ENCODE measurements at regions not wholly inside any gene's neighbourhood (a gene's known extent, or its start where the extent isn't known, plus 50 kb on each side); places are given as distances from the start of the nearest gene placed in this dataset.
"Not testable (repeated sequence)": the region's sequence is repeated elsewhere in the genome, so short reads cannot be mapped to it uniquely, and the experiment has no call there.

- Histone ChIP-seq H3K4me3 (no peak overlapping the region), H3K27ac (no peak overlapping the region), H3K4me1 (replicated peaks in 1 of 2) (peaks cover 15 to 20% of the 10 kb centered on the region in 2 donors)
- in situ Hi-C loops (cut with MboI; ENCODE audit: low pct_unique_long_range_greater_than_20kb in 2 of 9, low sequenced_read_pairs in 9 of 9, unreplicated experiment in 9 of 9) = no loop called here
- ATAC-seq (replicated peaks in 6 of 8) = peak in 1 of 8 experiments; percentile 82
- WGBS, 10 experiments = 46 to 100% (median 80%) methylated on average over 1 to 6 of the region's 10 CpGs; no CpG with 5 or more reads in 2 of the 10 experiments
These were observed 196.3 kb downstream of the CTTN start for GRCh38 chr11:70594606-70595005.

- WGBS, 10 experiments = no CpG with 5 or more reads among the region's 13 CpGs
- Histone ChIP-seq H3K4me3 (no peak overlapping the region), H3K4me1 (replicated peaks in 1 of 2) (peaks cover 15 to 20% of the 10 kb centered on the region in 2 donors), H3K27ac (no peak overlapping the region)
- no peak for ATAC-seq (replicated peaks in 6 of 8)
- in situ Hi-C loops (cut with MboI; ENCODE audit: low pct_unique_long_range_greater_than_20kb in 2 of 9, low sequenced_read_pairs in 9 of 9, unreplicated experiment in 9 of 9) = no loop called here
These were observed 196.7 kb downstream of the CTTN start for GRCh38 chr11:70595016-70595415.

GRCh38 chr11:70595452-70595851 lies 197.1 kb downstream of the CTTN start:
- H3K4me1 ChIP-seq (replicated peaks in 1 of 2) = peaks cover 15 to 20% of the 10 kb centered on the region in 2 donors
- H3K27ac ChIP-seq = no peak overlapping the region
- no peak overlapping the region for H3K4me3 ChIP-seq
- in situ Hi-C loops (cut with MboI; ENCODE audit: low pct_unique_long_range_greater_than_20kb in 2 of 9, low sequenced_read_pairs in 9 of 9, unreplicated experiment in 9 of 9) = no loop called here
- 20 to 93% (median 55%) methylated on average over 2 to 7 of the region's 12 CpGs; no CpG with 5 or more reads in 5 of the 10 experiments for WGBS, 10 experiments
- no peak for ATAC-seq (replicated peaks in 6 of 8)

- H3K4me1 ChIP-seq (replicated peaks in 1 of 2) = peaks cover 15 to 20% of the 10 kb centered on the region in 2 donors
- in situ Hi-C loops (cut with MboI; ENCODE audit: low pct_unique_long_range_greater_than_20kb in 2 of 9, low sequenced_read_pairs in 9 of 9, unreplicated experiment in 9 of 9) = no loop called here
These were observed 197.8 kb downstream of the CTTN start for GRCh38 chr11:70596091-70596490.

GRCh38 chr11:70597006-70597555 lies 198.8 kb downstream of the CTTN start:
- ATAC-seq (replicated peaks in 6 of 8) = no peak
- H3K27ac ChIP-seq = no peak overlapping the region
- 60 to 100% (median 92%) methylated on average over 1 to 5 of the region's 10 CpGs; no CpG with 5 or more reads in 3 of the 10 experiments for WGBS, 10 experiments
- no peak overlapping the region for H3K4me3 ChIP-seq
- H3K4me1 ChIP-seq (replicated peaks in 1 of 2) = peaks cover 20 to 27% of the 10 kb centered on the region in 2 donors
- in situ Hi-C loops (cut with MboI; ENCODE audit: low pct_unique_long_range_greater_than_20kb in 2 of 9, low sequenced_read_pairs in 9 of 9, unreplicated experiment in 9 of 9) = no loop called here

More at GRCh38 chr11:70596091-70596490, 197.8 kb downstream of the CTTN start:
- WGBS, 10 experiments = 75% methylated on average over 4 of the region's 9 CpGs; no CpG with 5 or more reads in 9 of the 10 experiments
- Histone ChIP-seq H3K27ac (no peak overlapping the region), H3K4me3 (no peak overlapping the region)
- peak in 1 of 8 experiments; percentile 23 for ATAC-seq (replicated peaks in 6 of 8)

GRCh38 chr11:70597751-70598625 lies 199.7 kb downstream of the CTTN start:
- no peak overlapping the region for H3K4me3 ChIP-seq
- H3K4me1 ChIP-seq (replicated peaks in 1 of 2) = peaks cover 20 to 30% of the 10 kb centered on the region in 2 donors
- in situ Hi-C loops (cut with MboI; ENCODE audit: low pct_unique_long_range_greater_than_20kb in 2 of 9, low sequenced_read_pairs in 9 of 9, unreplicated experiment in 9 of 9) = no loop called here
- peak in 1 of 8 experiments; percentile 21 for ATAC-seq (replicated peaks in 6 of 8)
- WGBS, 10 experiments = 37 to 79% (median 57%) methylated on average over 2 to 14 of the region's 20 CpGs
- no peak overlapping the region for H3K27ac ChIP-seq

GRCh38 chr11:70600911-70601415 lies 202.6 kb downstream of the CTTN start:
- in situ Hi-C loops (cut with MboI; ENCODE audit: low pct_unique_long_range_greater_than_20kb in 2 of 9, low sequenced_read_pairs in 9 of 9, unreplicated experiment in 9 of 9); H3K27ac ChIP-seq; ATAC-seq (replicated peaks in 6 of 8); H3K4me3 ChIP-seq: not testable (repeated sequence)
- 58 to 100% (median 85%) methylated on average over 1 to 7 of the region's 7 CpGs; no CpG with 5 or more reads in 2 of the 10 experiments for WGBS, 10 experiments
- H3K4me1 ChIP-seq (replicated peaks in 1 of 2) = peaks cover 29 to 38% of the 10 kb centered on the region in 2 donors

- WGBS, 10 experiments = 20 to 100% (median 75%) methylated on average over 1 to 8 of the region's 11 CpGs; no CpG with 5 or more reads in 1 of the 10 experiments
- in situ Hi-C loops (cut with MboI; ENCODE audit: low pct_unique_long_range_greater_than_20kb in 2 of 9, low sequenced_read_pairs in 9 of 9, unreplicated experiment in 9 of 9) = no loop called here
- peak in 5 of 8 experiments; percentile 16 to 68 (median 22) for ATAC-seq (replicated peaks in 6 of 8)
- H3K4me1 ChIP-seq (replicated peaks in 1 of 2) = peaks cover 29 to 37% of the 10 kb centered on the region in 2 donors
- H3K27ac ChIP-seq = no peak overlapping the region
- no peak overlapping the region for H3K4me3 ChIP-seq
These were observed 203.7 kb downstream of the CTTN start for GRCh38 chr11:70601861-70602538.

- 20 to 100% (median 75%) methylated on average over 1 to 5 of the region's 10 CpGs; no CpG with 5 or more reads in 6 of the 10 experiments for WGBS, 10 experiments
- Histone ChIP-seq H3K27ac (no peak overlapping the region), H3K4me1 (replicated peaks in 1 of 2) (peaks cover 26 to 34% of the 10 kb centered on the region in 2 donors), H3K4me3 (no peak overlapping the region)
- peak in 4 of 8 experiments; percentile 4 to 13 (median 7) for ATAC-seq (replicated peaks in 6 of 8)
- in situ Hi-C loops (cut with MboI; ENCODE audit: low pct_unique_long_range_greater_than_20kb in 2 of 9, low sequenced_read_pairs in 9 of 9, unreplicated experiment in 9 of 9) = no loop called here
These were observed 204.9 kb downstream of the CTTN start for GRCh38 chr11:70603114-70603755.

GRCh38 chr11:70603756-70604211 lies 205.5 kb downstream of the CTTN start:
- H3K4me3 ChIP-seq = no peak overlapping the region
- 0 to 78% methylated on average over 2 to 4 of the region's 9 CpGs; no CpG with 5 or more reads in 8 of the 10 experiments for WGBS, 10 experiments
- in situ Hi-C loops (cut with MboI; ENCODE audit: low pct_unique_long_range_greater_than_20kb in 2 of 9, low sequenced_read_pairs in 9 of 9, unreplicated experiment in 9 of 9) = no loop called here
- H3K27ac ChIP-seq = no peak overlapping the region
- peaks cover 25 to 38% of the 10 kb centered on the region in 2 donors for H3K4me1 ChIP-seq (replicated peaks in 1 of 2)
- ATAC-seq (replicated peaks in 6 of 8) = peak in 7 of 8 experiments; percentile 29 to 66 (median 41)

GRCh38 chr11:70604221-70604620 lies 205.9 kb downstream of the CTTN start:
- Histone ChIP-seq H3K4me3 (no peak overlapping the region), H3K27ac (no peak overlapping the region), H3K4me1 (replicated peaks in 1 of 2) (peaks cover 26 to 42% of the 10 kb centered on the region in 2 donors)
- 19 to 100% (median 70%) methylated on average over 1 to 4 of the region's 11 CpGs; no CpG with 5 or more reads in 3 of the 10 experiments for WGBS, 10 experiments
- ATAC-seq (replicated peaks in 6 of 8) = no peak
- in situ Hi-C loops (cut with MboI; ENCODE audit: low pct_unique_long_range_greater_than_20kb in 2 of 9, low sequenced_read_pairs in 9 of 9, unreplicated experiment in 9 of 9) = no loop called here
